ENCODE measurements at regions not wholly inside any gene's neighbourhood (a gene's known extent, or its start where the extent isn't known, plus 50 kb on each side); places are given as distances from the start of the nearest gene placed in this dataset.

DNA sequence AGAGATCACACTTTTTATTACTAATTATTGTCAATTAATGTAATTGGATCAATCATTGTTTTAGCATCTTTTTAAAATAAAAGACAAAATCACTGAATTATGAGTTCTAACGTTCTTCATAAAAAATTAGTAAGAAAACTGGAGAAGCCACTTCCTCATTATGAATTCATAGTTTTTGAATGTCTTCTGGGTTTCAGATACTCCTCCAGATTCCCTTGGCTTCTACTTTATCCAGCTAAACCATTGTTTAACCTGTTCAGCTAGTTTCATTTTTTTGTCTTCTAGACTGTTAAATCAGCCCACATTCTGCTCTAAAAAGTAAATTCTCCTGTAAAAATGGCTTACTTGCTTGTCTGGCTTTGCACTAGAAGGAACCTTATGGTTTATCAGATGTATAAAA, 753.4 kb upstream of the ACVR2A start:
- no peak for DNase-seq (ENCODE audit: low spot score)

DNA sequence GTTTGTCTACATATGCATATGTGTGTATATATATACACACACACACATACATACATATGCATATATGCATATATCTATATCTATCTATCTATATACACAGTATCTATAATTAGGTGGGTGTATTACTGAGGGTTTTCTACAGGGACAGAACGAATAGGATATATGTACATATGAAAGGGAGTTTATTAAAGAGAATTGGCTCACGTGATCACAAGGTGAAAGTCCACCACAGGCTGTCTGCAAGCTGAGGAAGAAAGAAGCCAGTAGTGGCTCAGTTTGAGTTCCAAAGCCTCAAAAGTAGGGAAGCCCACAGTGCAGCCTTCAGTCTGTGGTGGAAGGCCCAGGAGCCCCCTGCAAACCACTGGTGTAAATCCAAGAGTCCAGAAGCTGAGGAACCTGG, 756.0 kb upstream of the ACVR2A start:
- no peak for DNase-seq (ENCODE audit: low spot score)

DNA sequence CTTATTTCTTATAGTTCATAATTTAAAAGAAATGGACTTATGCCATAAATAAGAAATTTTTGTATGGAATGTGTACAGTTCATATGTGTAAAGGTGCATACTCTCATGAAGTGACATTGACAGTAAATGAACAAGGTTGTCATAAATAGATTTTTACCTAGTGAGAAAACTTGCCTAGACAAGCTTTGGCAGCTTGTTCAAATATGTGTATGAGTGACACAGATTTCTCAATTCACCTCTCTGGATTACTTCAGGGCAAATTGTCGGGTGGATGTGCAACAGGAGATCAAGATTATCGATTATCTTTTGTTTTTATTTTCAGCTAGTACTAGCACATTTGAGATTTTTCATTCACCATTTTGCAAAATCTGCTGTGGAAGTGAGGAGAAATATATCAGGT, 758.1 kb upstream of the ACVR2A start:
- no peak for DNase-seq (ENCODE audit: low spot score)

DNA sequence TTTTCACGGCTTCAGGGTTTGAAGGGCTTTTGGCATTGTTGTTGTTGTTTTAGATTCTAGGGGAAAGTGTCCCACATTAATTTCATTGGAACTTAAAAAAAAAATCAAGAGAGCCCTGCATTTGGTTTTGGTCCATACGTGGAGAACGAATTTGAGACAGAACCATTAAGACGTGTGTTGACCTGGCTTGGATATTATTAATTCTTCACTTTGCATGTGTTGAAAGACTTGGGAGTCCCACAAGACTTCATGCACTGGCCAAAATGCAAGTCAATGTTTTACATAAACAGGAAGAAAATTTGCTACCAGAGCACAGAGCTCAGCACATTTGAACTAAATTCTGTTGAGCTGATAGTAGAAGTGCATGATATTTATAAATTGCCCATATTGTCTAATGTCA, 761.2 kb upstream of the ACVR2A start:
- no peak for DNase-seq (ENCODE audit: low spot score)

DNA sequence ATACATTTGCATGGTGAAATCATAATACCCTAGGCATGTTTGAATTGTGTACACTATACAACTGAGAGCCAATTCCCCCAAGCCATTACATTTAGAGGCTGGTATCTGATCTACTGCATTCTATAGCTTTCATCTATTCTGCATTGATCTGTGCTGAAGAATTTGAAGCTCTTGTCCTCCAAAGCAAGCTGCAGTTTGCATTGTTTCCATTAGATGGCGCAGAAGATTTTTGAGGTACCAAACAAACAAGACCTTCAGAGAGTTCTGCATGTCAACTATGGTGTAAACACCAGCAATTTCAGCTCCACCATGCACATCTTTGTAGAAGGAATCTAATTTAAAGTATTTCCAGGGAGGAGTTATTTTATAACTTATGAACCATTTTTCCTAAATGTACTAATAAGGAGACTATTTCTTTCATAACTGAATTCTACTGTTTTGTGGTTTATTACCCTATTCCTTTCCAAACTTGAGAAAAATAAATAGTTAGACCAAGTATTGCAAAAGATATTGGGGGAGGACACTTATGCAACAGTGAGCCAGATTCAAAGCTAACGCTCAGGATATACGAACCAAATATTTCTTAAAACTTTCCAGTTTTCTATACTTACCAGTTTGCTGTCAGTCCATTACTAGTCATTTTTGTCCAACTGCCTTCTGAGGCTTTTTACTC, 761.8 kb upstream of the ACVR2A start:
- DNase-seq (ENCODE audit: low spot score): no peak

DNA sequence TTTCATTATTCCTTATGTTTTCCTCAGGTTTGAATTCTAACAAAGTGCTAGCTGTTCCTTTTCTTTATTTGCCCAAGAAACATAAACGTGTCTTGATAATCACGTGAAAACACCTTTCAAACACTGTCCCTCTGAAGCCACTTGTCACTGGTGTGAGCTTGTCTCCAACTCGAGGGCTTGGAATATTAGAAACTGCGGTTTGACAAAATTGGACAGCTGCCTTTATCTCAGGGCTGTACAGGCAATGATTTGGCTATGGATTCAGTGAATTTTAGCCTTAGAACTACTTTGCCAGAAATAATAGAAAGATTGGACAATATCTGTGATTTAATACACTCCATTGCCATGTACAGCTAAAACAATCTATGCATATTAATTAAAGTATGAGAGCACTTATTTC, 763.0 kb upstream of the ACVR2A start:
- no peak for DNase-seq (ENCODE audit: low spot score)

DNA sequence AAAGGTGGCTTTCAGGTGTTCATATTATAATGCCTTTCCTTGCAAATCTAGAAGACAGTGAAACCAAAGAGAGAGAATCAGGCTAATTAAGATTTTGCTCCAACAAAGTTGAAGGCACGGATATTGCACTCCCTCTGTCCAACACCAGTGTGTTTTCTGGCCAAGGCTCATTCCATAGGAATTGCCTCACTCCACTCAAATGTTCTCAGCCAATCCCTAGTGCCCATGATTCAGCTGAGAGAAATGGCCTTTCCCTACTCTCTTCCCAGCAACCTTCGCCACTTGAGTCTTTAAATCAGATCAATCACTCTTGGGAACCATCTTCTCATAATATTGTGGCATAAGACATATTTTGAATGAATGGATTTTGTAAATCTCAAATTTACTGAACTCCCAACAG, 768.2 kb upstream of the ACVR2A start:
- no peak for DNase-seq (ENCODE audit: low spot score)

DNA sequence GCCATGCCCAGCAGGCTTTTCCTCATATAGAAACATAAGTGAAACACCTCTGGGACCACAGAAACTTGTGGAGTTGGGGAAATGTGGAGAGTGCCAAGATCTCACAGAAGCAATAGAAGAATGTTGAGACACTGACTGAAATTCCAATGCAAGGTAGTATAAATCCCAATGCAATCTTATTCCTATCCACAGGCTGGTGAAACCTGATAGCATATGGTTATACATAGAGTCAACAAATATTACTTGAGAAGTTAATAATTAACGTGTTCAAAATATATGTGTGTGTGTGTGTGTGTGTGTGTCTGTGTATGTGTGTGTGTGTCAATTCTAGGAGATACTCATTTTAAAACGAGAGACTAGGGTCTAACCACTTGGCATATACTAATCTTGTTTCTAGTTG, 776.8 kb upstream of the ACVR2A start:
- DNase-seq (ENCODE audit: low spot score): no peak

DNA sequence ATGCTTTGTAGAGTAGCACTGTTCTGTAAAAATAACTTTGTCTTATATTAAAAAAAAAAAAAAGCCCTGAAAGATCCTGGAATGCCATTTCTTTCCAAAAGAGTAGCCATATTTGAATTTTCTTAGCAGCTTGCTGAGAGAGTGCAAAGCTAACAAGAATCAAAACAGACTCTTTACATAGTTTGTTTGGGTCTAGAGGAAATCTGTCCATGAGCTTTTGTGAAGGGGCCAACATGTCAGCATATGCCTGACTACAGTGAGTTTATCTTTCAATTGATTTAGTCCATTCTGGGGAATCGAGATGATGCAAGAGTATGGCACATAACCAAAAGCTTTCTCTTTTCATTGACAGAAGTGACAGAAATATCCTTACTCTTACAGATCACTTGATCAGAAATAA, 777.7 kb upstream of the ACVR2A start:
- DNase-seq (ENCODE audit: low spot score): no peak

DNA sequence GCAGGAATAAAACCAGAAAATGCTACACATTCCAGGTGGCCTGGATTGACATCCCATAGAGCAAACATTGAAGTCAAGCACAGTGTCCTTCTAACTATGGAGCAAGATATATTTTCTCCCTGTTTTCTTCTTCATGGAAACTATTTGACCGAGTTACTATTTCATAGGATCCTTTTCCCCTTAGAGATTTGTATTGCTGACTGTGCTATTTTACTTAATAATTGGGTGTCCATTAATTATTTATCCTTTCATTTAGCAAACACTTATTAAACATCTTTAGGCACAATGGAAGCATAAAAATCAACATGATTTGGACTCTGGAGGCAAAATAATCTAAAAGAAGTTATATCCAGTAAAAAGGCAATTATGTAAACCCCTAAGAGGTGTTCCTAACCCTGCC, 782.8 kb upstream of the ACVR2A start:
- no peak for DNase-seq (ENCODE audit: low spot score)

DNA sequence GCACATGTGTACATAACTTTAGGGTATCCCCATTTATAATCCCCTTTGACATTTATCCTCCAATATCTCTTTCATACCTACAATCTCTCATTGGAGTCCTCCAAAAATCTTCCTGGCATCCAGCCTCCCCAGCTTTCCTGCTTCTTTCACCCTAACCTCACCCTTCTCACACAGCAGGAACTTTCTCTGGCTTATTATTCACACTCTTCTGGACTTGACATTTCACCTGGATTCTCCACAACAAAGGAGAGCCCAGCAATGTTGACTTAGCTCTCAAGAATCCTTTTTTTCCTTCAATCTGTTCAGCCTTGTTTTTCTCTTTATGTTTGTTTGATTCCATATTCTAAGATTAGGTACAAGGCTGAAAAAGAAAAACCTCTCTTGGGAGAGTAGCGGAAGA, 783.6 kb upstream of the ACVR2A start:
- DNase-seq (ENCODE audit: low spot score): no peak

DNA sequence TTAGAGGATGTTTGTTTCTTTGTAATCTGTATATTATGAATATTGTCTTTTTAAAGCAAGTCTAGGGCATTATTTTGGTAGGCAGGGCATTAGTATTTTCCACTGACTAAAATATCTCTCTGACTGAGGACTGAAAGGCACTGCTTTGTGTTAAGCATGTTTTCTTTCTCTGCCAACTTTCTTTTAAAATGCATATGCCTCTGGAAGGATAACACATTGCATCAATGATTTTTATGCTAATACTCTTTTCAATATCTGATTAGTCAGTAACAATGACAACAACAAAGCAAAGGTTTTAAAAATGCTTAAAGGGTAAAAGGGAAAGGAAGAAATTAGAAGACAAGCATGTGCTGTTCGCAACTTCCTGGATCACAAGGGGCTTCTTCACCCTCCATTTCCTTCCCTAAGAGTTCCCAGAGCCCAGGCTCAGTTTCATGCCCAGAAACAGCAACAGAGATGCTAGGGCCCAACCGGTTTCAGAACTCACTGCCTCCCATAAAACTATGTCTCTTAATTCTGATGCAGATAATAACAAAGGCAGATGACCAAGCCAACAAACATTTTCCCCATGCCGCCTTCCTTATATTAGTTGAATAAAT, 786.8 kb upstream of the ACVR2A start:
- DNase-seq (ENCODE audit: low spot score): no peak

DNA sequence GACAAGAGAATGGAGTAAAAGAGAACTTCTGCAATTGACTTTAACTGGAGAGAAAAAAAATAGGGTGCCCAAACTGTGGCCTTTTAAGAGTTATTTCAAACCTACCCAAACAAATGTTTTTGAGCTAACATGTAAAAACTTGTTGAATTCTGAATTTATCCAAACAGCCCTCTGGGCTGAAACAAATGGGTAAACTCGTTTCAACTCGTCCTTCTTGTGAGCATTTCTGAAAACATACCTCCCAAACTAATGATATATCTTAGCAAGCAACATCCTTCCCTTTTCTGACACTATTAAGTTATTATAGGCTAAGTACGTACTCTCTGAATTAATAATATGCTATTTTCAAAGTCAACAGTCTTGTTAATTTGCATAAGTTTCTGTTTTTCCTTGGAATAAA, 793.0 kb upstream of the ACVR2A start:
- no peak for DNase-seq (ENCODE audit: low spot score)

DNA sequence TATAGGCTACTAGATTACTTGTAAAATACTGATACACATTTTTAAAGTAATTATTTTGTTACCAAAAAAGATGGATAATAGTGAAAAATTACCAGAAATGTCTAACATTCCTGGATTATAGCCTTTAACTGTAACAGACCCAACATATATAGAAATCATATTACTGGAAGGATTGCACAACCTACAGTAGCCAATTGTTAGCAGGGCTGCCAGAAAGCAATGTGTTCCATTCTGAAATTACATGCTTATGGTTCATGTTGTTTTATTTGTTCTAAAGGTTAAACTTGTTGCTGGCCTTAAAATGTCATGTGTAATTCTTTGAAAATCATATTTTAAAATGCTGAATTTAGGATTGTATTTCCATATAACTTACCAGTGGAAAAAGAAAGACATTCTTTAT, 793.6 kb upstream of the ACVR2A start:
- DNase-seq (ENCODE audit: low spot score): no peak

DNA sequence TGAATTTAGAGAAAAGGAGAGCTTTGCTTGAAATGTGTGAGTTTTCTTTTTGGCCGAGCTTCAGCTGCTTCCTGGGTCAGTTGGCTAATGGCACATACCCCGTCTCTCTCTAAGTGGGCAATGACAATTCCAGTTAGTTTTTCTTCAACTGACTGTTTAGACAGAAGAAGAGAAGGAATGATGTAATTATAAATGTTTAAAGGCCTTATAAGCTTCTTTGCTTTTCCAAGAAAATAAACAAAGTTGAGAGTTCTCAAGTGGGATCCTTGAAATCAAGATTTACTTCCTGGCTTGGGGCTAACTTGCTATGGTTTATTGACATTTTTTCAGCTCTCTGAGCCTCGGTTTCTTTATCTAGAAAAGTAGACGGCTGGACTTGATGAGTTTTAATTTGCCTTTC, 794.9 kb upstream of the ACVR2A start:
- DNase-seq (ENCODE audit: low spot score): no peak

DNA sequence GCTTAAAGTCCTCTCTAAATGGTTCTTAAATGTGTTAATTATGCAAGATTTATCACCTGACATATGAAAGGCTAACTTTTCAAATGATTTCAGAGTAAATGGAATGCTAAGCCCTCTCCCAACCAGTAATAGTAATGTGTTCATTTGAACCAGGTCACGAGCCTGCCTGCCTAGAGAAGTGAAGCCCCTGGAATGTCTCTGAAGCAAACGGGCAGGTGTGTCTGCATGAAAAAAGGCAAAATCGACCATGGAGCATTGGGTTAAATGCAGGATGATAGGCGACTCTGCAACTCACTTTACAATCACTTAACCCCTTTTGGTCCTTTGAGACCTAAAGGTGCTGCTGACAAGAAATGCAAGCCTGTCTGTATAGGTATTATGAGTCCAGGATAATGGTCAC, 798.4 kb upstream of the ACVR2A start:
- no peak for DNase-seq (ENCODE audit: low spot score)

DNA sequence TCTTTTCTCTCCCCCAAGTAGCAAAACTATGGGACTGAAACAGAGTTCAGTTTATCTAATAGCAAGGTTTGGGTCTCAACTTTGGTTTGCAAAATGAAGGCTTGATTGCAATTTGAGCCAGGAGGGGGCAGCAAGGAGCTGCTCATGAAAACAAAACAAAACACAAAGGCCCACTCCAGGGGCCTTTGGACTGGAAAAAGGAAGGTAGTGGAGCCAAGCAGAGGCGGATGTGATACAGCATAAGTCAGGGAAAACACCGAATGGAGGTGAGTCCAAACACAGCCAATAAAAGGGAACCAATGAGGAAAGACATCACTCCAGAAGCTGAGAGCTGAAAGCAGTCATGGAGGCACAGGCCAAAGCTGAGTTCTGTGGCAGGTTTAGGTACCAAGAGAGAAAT, 799.7 kb upstream of the ACVR2A start:
- DNase-seq (ENCODE audit: low spot score): no peak

DNA sequence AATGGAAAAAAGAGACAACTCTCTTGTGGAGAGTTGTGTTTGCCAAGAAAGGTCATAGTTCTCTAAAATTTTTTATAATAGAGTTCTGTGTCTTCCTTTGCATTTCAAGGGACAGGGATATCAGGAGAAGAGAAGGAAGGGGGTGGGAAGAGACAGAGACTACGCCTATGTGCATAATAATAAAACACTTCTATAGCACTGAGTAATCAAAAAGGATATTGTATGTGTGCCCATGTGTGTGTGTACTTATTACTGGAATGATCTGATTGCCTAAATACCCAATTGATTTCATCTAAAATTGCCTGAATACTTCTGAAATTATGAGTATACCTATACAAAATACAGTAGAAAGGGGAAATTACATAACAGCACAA, 803.7 kb upstream of the ACVR2A start:
- no peak for DNase-seq (ENCODE audit: low spot score)

DNA sequence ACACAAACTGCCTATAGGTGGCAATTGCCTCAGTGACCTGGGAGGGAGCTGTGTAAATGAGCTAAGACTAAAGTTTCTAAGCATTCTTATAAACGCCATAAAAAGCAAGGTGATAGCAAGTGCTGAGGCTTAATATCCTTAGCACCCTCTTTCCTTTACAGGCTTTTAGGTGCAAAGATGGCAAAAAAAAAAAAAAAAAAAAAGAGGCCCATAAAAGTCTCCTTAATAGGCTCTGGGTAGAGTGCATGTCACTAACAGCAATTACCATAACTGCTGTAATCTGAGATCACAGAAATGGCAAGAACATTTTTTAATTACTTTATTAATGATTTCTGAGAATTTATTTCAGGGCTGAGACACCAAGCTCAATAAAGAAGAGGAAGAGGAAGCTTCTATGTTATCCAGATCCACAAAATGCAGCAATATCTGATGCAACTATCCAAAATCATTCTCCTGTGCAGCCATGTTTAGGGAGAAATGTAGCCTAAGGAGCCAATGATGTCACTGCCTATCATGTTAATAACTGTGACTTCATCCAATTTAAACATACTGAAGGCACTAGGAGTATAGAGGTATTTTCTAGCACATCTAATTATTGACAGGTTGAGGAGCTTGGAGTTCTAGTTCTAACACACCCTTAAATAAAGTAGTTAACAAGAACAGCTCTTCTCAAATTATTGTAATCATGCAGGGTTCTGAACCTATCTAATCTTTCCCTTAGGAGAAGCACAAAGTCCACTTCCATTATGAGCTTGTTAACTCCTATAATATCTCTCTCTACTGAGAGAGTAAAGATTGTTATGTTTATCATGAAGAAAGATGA, 804.3 kb upstream of the ACVR2A start:
- DNase-seq (ENCODE audit: low spot score): no peak

DNA sequence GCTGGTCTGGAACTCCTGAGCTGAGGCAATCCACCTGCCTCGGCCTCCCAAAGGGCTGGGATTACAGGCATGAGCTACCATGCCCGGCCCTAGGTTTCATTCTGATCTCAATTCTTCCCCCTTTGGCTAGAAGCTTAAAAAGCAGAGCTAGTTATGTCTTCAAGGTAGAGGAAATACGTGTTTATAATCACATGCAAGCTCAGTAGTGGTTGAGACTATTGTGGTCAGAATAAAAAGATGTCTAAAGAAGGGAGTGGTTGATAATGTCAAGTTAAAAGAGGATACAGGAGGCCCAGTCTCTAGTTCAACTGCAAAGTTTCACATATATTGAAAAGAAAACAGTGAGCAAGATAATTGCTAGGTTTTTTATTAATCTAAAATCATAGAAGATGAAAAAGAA, 807.8 kb upstream of the ACVR2A start:
- DNase-seq (ENCODE audit: low spot score): no peak

DNA sequence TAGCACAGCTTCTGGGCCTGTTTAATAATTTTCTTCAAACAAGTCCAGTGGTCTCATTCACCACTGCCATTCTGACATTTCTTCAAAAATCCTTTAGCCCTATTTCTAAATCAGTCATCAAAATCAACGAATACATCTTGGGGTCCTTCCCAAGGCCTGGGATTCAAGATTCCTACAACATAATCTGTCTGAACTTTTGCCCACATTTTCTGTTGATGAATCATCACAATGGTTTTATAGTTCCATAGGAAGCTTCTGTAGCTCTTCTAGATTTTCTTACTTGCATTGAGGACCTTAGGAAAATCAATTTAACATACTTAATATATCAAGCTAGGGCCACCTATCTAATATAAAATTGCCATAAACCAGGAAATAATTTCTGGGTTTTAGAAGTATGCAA, 811.8 kb upstream of the ACVR2A start:
- no peak for DNase-seq (ENCODE audit: low spot score)

DNA sequence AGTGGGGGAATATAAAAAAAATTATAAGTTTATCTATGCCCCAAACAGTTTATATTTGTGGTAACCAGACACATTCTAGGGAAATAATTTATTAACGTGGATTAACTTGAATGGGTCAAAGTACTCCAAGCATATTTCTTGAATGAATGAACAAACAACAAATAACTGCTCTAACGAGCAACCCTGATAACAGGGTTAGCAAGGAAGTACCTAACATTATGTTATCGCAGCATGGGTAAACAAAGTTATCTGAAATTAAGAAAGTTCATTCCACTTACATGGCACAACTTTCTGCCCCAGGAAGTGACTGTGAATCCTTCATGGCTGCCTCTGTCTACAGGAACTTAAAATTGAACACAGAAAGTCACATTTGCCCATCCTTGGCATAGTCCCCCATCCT, 812.9 kb upstream of the ACVR2A start:
- no peak for DNase-seq (ENCODE audit: low spot score)

All from mesenteric fat pad (tissue), 1 donor.